Suppressor macrophage treated with lipopolysaccharide for 1 hour (primary cell): ENCODE measurements at regions not wholly inside any gene's neighbourhood (a gene's known extent, or its start where the extent isn't known, plus 50 kb on each side); places are given as distances from the start of the nearest gene placed in this dataset.
A peak's percentile ranks its signal among the peaks of the same experiment; 100 is the strongest.

Experiments
- DNase-seq, 3 donors: peaks; one replicate each; pipeline ENCODE4 v3.0.0-alpha.2; 2020 to 2022

DNA sequence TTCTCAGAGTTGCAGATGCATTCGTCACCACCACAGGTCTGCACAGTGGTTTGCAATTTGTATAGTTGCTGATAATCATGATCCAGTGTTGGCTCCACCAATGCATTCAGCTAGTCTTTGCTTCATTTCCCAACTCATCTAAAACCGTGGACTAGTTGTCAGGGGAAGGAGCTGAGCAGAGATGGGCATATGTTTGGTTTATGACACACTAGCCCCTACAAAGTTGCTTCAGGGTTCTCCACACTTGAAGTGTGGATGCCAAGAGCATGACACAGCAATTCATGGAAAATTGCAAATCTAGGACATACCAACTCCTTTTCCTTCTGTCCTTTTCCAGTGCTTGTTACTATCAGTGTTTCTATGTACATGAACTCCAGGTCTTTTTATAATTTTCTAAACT, 168.0 kb downstream of the TNFSF13B start:
- DNase-seq: no peak

GRCh38 chr13:108439556-108439955, 170.0 kb downstream of the TNFSF13B start:
- DNase-seq: no peak

- no peak for DNase-seq
Observed at GRCh38 chr13:108444448-108444847, 174.9 kb downstream of the TNFSF13B start.

DNA sequence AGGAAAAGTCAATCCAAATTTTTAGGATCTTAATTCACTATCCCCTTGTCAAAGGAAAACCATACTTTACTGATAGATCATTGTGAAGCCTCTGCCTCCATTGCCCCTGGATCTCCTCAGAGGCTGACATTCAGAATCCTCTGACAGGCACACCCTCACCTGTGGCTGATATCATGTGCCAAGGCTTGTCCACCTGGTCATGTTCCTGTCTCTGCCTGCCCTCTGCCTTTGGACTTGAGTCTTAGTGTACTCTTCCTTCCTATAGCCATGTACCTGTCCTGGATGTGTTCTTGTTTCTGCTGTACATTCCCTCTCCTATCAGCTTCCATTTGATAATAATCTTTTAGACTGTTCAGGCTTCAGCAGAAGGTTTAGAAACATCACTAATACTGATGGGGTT, 179.4 kb downstream of the TNFSF13B start:
- no peak for DNase-seq

- no peak for DNase-seq
Observed at GRCh38 chr13:108451121-108451520, 178.3 kb upstream of the MYO16 start.

DNA sequence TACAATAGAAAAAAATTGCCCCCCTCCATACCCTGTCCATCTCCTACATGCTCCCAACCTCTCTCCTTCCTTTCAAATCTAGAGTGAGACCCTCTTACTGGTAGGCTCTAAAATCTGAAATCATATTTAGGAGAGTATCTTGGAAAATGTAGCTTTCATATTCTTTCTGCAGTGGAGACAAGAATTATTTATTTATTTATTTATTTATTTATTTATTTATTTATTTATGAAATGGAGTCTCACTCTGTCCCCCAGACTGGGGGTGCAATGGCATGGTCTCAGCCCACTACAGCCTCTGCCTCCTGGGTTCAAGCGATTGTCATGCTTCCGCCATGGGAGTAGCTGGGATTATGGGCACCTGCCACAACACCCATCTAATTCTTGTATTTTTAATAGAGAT, 174.1 kb upstream of the MYO16 start:
- no peak for DNase-seq

- no peak for DNase-seq
Observed at GRCh38 chr13:108460043-108460442, 169.4 kb upstream of the MYO16 start.

GRCh38 chr13:108460746-108461145, 168.7 kb upstream of the MYO16 start:
- no peak for DNase-seq

GRCh38 chr13:108463340-108463739, 166.1 kb upstream of the MYO16 start:
- peak in 1 of 3 donors; percentile 1 for DNase-seq

DNA sequence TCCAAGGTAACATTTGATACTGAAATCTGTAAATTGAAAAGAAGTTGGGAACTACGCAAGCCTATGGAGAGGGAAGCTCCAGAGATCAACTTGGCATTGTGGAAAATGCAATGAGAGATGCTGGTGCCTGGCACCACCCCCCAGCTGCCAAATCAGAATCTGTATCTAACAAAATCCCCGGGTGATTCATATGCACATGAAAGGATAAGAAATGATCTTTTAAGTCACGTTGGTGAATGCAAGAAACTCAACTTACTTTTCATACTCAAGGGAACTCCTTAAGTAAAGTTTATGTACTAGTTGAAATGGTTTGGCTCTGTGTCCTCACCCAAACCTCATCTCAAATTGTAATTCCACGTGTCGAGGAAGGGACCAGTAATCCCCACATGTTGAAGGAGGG, 158.5 kb upstream of the MYO16 start:
- DNase-seq: no peak

GRCh38 chr13:108475181-108475580, 154.2 kb upstream of the MYO16 start:
- DNase-seq: no peak

GRCh38 chr13:108477376-108477775, 152.0 kb upstream of the MYO16 start:
- no peak for DNase-seq

- DNase-seq: no peak
Observed at GRCh38 chr13:108478179-108478578, 151.2 kb upstream of the MYO16 start.

DNA sequence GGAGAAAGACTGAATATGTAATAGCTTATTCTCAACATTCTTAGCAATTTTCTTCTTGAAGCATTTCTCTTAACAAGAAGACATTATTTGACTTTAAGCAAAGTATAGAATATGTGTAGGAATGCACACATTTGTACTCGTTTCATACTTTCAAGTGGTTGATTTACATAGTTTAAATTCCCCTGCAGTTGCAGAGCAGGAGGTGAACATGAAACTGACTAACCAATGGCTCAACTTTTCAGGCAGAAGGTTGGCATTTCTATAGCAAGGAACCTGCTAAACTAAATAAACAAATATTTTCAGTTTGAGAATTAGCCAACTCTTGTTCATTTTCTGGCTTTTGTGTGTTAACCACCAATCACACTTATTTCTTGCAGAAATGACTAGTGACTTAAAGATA, 145.4 kb upstream of the MYO16 start:
- DNase-seq: no peak

DNA sequence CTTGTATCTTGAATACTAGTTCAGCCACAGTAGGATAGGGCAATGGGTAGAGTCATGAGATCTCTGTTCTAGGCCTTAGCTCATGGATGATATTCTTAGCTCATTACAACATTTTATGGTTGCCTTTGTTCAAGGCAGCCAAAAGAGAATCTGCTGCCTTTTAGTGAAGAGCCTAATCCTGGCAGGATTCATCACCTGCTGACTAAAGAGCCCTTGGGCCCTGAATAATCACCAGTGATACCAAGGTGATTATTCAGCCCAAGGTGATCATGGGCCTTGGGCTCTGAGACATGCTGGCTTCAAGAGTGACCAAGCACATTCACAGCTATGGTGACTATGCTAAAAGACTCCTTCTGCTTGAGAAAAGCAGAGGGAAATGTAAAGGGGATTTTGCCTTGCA, 143.3 kb upstream of the MYO16 start:
- DNase-seq: no peak

DNA sequence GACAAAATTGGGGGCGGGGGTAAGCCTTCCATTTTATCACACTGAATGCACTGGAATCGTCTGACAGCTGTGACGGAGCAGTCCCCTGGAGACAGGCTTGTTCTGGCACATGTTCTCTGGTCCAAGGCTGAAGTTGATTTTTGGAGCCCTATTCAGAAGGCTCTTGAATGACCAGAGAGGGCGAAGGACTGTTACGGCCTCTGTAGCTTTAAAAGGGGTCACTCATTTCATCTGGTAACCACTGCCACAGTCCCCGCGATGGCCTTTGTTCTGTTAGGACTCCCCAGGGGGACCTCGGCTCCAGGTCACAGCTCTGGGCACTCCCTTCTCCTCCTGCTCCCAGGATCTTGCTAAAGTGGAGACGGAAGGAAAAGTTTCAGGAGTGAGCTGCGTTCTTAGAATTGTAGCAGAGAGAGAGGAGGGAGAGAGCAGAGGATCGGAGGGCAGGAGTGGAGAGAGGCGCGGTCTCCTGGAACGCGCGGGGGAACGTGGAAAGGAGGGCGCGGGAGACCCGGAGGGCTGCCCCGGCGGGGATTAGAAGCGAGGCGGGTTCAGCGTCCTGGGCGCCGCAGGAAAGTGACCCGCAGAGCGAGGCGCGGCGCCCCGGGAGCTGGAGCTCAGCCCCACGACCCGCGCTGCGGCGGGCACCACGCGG, 134.3 kb upstream of the MYO16 start:
- DNase-seq: no peak

DNA sequence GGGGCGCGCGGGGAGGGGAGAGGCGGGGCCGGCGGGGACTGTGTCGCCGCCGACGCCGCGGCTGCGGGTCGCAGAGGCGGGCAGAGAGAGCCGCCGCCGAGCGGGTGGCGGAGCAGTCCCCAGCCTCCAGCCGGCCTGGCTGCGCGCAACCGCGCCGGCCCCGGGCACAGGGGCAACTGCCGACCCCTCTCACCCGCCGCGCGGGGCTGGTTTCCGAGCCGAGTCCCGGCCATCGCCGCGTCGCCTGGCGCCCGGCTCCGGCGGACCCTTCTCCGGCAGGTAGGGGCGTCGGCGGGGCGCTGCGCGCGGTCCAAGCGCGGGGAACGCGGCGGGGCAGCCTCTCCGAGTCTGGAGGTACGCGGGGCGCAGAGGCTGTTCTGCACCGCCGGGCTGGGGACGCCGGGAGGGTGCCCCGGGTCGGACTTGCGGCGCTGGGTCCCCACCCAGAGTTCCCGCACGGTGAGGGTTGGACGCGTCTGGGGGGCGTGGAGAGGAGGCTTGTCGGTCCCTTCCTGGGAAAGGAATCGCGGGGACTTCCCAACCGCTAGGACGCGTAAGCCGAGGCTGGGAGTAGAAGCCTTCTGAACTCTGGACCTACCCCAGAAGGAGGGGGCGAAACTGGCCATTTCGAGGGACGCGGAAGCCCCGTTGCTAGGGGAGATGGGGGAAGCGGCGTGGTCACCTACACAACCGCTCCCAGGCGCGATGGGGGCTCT, 133.6 kb upstream of the MYO16 start:
- DNase-seq: peak; percentile 4 to 37 (median 35)

GRCh38 chr13:108496362-108497210, 132.8 kb upstream of the MYO16 start:
- DNase-seq: peak in 1 of 3 donors; percentile 8

- DNase-seq: no peak
Observed at GRCh38 chr13:108500711-108501110, 128.7 kb upstream of the MYO16 start.

- DNase-seq: peak; percentile 45 to 63 (median 45)
Observed at GRCh38 chr13:108508263-108508662, 121.1 kb upstream of the MYO16 start.

DNA sequence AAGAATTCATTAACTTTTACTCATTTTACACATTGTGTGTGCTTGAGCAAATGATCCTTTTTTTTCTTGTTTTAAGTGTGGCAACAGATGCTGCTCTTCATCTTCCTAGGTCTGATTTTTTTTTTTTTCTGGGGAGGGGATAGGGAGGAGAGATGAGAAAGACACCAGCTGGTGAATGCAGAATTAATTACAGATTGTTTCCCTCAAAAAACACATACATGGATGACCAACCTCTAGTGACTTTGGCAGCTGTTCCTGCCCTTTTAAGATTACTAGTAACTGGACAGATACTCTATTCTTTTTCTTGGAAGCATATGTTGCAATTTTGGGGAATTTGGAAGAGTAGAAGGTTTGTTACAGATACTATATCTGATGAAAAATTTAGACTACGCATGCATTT, 103.6 kb upstream of the MYO16 start:
- no peak for DNase-seq

- no peak for DNase-seq
Observed at GRCh38 chr13:108526286-108526685, 103.1 kb upstream of the MYO16 start.

DNA sequence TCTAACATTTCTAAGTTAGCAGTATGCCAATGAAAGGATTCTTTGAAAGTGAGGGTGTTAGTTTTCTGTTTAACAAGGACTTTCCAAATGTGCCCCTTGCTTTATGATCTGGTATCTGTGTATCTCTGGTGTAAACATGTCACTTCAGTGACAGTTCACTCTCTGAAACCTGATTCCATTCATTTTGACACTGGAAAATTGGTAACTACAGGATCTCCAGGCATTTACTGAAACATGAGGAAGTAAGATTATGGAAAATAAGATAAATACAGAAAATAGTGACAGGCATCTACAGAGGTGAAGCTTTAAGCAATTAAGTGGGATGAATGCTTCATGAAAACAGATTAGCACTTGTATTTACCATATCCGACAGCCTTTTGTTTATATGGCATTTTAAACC, 101.6 kb upstream of the MYO16 start:
- no peak for DNase-seq

GRCh38 chr13:108528303-108528702, 101.1 kb upstream of the MYO16 start:
- DNase-seq: no peak
